Lung (tissue), 11 donors: ENCODE measurements at regions not wholly inside any gene's neighbourhood (a gene's known extent, or its start where the extent isn't known, plus 50 kb on each side); places are given as distances from the start of the nearest gene placed in this dataset.

Experiments
- ATAC-seq: fragments of 200-7000 bp; cut with Tn5 transposase; one replicate; pipeline ENCODE4 v1.9.1; 2020; ENCODE audit warnings: moderate number of reproducible peaks; ENCODE audit not compliant: insufficient read depth, low FRiP score
- DNase-seq, 3 donors: peaks; one replicate each; pipeline ENCODE4 v3.0.0-alpha.2; 2013 to 2017
- H3K27ac ChIP-seq, 2 donors: one replicate each; pipeline ENCODE4 v1.5.1; 2013; ENCODE audit warnings: mild to moderate bottlenecking in 2 of 2, moderate library complexity in 2 of 2, control low read depth in 1 of 2, inconsistent platforms in 1 of 2, low read depth in 1 of 2, low read length in 1 of 2
- H3K27me3 ChIP-seq, 3 donors: one replicate each; pipeline ENCODE4 v1.5.1; 2013; ENCODE audit warnings: low read length in 2 of 3; ENCODE audit not compliant: control insufficient read depth in 3 of 3, insufficient read depth in 3 of 3
- H3K36me3 ChIP-seq, 4 donors: one replicate each; pipeline ENCODE4 v1.5.1; 2013; ENCODE audit warnings: low read length in 4 of 4, mild to moderate bottlenecking in 1 of 4, moderate library complexity in 1 of 4; ENCODE audit not compliant: control insufficient read depth in 4 of 4, insufficient read depth in 4 of 4
- H3K4me1 ChIP-seq, 5 donors: one replicate each; pipeline ENCODE4 v1.5.1; 2013; ENCODE audit warnings: low read length in 5 of 5, mild to moderate bottlenecking in 2 of 5, moderate library complexity in 1 of 5; ENCODE audit not compliant: control insufficient read depth in 5 of 5, insufficient read depth in 5 of 5
- H3K4me3 ChIP-seq: one replicate; pipeline ENCODE4 v1.5.1; 2013; ENCODE audit warnings: mild to moderate bottlenecking, control low read depth, moderate library complexity
- H3K9ac ChIP-seq, 2 donors: one replicate each; pipeline ENCODE4 v1.5.1; 2013; ENCODE audit warnings: low read length in 2 of 2, control low read depth in 1 of 2; ENCODE audit not compliant: insufficient read depth in 1 of 2
- H3K9me3 ChIP-seq, 4 donors: one replicate each; pipeline ENCODE4 v1.5.1; 2013; ENCODE audit warnings: low read length in 3 of 4, mild to moderate bottlenecking in 1 of 4, moderate library complexity in 1 of 4; ENCODE audit not compliant: control insufficient read depth in 4 of 4, insufficient read depth in 3 of 4
- WGBS, 2 donors: extraction: QIAGEN DNeasy Blood & Tissue Kit; methylation state at CpG; one replicate each; pipeline ENCODE4 v1.1.7; 2013; 5-methylcytosine and 5-hydroxymethylcytosine counted together
- TF ChIP-seq, protein P1 (sequence below): IDR thresholded peaks from 2 replicates; pipeline ENCODE4 v1.5.1; 2012; ENCODE audit warnings: mild to moderate bottlenecking; ENCODE audit errors: control extremely low read depth, extremely low read depth
- donor health status: control.
- donor health status: control.
- donor health status: Bipolar disorder and iron deficiency.
- donor health status: healthy.
- donor health status: DM: yes; HTN: yes; CAD: no.

DNA sequence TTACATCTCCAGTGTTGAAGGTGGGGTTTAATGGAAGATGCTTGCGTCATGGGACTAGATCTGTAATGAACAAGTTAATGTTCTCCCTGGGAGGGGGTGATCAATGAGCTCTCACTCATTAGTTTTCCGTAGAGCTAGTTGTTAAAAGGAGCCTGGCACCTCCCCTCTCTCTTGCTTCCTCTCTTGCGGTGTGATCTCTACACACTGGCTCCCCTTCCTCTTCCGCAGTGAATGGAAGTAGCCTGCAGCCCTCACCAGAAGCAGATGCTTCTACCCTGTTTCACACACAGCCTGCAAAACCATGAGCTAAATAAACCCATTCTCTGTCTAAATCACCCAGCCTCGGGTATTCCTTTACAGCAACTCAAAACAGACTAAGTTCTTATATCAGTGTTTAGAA is 318.8 kb downstream of the SLITRK1 start:
- no peak overlapping the region for H3K4me3 ChIP-seq
- no peak overlapping the region for H3K9ac ChIP-seq
- no peak overlapping the region for H3K27ac ChIP-seq
- 71 to 90% methylated on average over 5 of the region's 5 CpGs for WGBS, 2 donors
- no peaks in the 10 kb centered on the region for H3K27me3 ChIP-seq
- no peaks in the 10 kb centered on the region for H3K36me3 ChIP-seq
- H3K4me1 ChIP-seq, result no peaks in the 10 kb centered on the region
- no peak for DNase-seq
- H3K9me3 ChIP-seq, result no peaks in the 10 kb centered on the region
- TF ChIP-seq, protein P1, sequence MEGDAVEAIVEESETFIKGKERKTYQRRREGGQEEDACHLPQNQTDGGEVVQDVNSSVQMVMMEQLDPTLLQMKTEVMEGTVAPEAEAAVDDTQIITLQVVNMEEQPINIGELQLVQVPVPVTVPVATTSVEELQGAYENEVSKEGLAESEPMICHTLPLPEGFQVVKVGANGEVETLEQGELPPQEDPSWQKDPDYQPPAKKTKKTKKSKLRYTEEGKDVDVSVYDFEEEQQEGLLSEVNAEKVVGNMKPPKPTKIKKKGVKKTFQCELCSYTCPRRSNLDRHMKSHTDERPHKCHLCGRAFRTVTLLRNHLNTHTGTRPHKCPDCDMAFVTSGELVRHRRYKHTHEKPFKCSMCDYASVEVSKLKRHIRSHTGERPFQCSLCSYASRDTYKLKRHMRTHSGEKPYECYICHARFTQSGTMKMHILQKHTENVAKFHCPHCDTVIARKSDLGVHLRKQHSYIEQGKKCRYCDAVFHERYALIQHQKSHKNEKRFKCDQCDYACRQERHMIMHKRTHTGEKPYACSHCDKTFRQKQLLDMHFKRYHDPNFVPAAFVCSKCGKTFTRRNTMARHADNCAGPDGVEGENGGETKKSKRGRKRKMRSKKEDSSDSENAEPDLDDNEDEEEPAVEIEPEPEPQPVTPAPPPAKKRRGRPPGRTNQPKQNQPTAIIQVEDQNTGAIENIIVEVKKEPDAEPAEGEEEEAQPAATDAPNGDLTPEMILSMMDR, result no peak
- no peak for ATAC-seq

DNA sequence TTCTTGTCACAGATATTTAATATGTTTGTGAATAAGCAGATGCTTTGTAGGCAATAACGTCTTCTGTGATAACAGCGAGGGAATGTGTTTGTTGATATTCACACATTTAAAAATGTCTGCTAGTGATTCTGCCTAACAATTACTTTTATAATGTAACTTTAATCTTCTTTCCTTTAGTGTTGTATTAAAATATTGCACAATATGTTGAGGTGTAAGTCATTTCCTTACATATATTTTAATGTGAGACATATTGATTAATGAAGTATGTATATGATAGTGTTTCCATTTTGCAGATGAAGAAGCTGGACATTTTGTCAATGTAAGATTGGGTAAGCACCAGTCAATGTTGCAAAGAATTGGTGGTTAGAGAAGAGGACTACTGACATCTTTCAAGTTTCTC is 324.4 kb downstream of the SLITRK1 start:
- ATAC-seq (no peak), DNase-seq (no peak)
- no peaks in the 10 kb centered on the region for H3K36me3 ChIP-seq
- no peaks in the 10 kb centered on the region for H3K27me3 ChIP-seq
- no peak overlapping the region for H3K4me3 ChIP-seq
- no peaks in the 10 kb centered on the region for H3K4me1 ChIP-seq
- no peaks in the 10 kb centered on the region for H3K9me3 ChIP-seq
- 74 to 93% methylated on average over 2 of the region's 2 CpGs for WGBS, 2 donors
- TF ChIP-seq, protein P1, result no peak
- H3K9ac ChIP-seq, result no peak overlapping the region
- no peak overlapping the region for H3K27ac ChIP-seq

DNA sequence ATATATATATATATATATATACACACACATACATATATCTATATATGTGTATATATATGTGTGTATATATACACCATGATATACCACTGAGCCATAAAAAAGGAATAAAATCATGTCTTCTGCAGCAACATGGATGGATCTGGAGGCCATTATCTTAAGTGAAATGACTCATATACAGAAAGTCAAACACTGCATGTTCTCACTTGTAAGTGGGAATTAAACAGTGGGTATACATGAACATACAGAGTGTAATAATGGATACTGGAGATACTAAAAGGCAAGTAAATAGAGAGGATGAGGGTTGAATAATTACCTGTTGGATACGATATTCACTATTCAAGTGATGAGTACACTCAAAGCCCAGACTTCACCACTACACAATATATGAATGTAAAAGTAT is 332.6 kb downstream of the SLITRK1 start:
- H3K4me1 ChIP-seq, result no peaks in the 10 kb centered on the region
- no peak overlapping the region for H3K27ac ChIP-seq
- TF ChIP-seq, protein P1, result no peak
- no peak overlapping the region for H3K9ac ChIP-seq
- H3K4me3 ChIP-seq, result no peak overlapping the region
- H3K27me3 ChIP-seq, result no peaks in the 10 kb centered on the region
- H3K36me3 ChIP-seq, result no peaks in the 10 kb centered on the region
- no peaks in the 10 kb centered on the region for H3K9me3 ChIP-seq
- DNase-seq (no peak), ATAC-seq (no peak)
- 91 to 97% methylated on average over 1 of the region's 1 CpG for whole genome bisulfite sequencing, 2 donors

DNA sequence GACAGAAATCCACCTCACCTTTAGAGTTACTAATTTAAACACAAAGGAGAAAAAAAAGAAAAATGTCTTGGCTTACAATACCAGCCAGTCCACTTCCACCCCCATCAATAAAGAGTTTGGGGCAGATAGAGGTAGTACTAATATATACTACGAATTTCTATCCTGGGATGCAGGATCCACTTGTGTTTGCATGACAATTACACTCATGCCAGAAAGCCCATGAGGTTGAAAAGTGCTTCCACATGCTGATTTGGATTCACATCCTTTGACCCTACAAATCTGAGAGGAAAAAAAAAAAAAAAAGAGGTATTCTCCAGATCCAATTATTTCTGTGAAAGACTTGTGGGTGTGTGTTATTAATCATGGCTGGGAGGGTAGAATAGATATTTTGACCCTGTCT is 335.2 kb downstream of the SLITRK1 start:
- no peaks in the 10 kb centered on the region for H3K4me1 ChIP-seq
- no peak overlapping the region for H3K4me3 ChIP-seq
- DNase-seq (no peak), ATAC-seq (no peak)
- H3K36me3 ChIP-seq, result no peaks in the 10 kb centered on the region
- no peak overlapping the region for H3K9ac ChIP-seq
- no peaks in the 10 kb centered on the region for H3K9me3 ChIP-seq
- H3K27me3 ChIP-seq, result no peaks in the 10 kb centered on the region
- no peak overlapping the region for H3K27ac ChIP-seq
- WGBS, 2 donors, result 51 to 65% methylated on average over 1 of the region's 1 CpG
- TF ChIP-seq, protein P1, result no peak
